DND-41 (cell line): ENCODE measurements at regions not wholly inside any gene's neighbourhood (a gene's known extent, or its start where the extent isn't known, plus 50 kb on each side); places are given as distances from the start of the nearest gene placed in this dataset.

Source experiments
- ATAC-seq: fragments of 200-7000 bp; cut with Tn5 transposase; 3 replicates; pipeline ENCODE4 v1.9.1; 2021; ENCODE audit warnings: low read depth; ENCODE audit not compliant: insufficient read depth
- DNase-seq: peaks from one replicate; pipeline ENCODE4 v3.0.0-alpha.2; 2020
- H2AFZ ChIP-seq: 2 replicates; pipeline ENCODE4 v1.6.0; 2012; ENCODE audit warnings: low read depth, low read length
- H3K27ac ChIP-seq: 2 replicates; pipeline ENCODE4 v1.5.1; 2012; ENCODE audit warnings: low read length, inconsistent platforms
- H3K27me3 ChIP-seq: fragments of 200-600 bp; sonication (generic); 2 replicates; pipeline ENCODE4 v1.6.0; 2012; ENCODE audit warnings: low read length, mild to moderate bottlenecking, inconsistent platforms; ENCODE audit not compliant: insufficient read depth, poor library complexity
- H3K36me3 ChIP-seq: 2 replicates; pipeline ENCODE4 v1.5.1; 2012; ENCODE audit warnings: low read length, inconsistent platforms; ENCODE audit not compliant: insufficient read depth
- H3K4me1 ChIP-seq: 2 replicates; pipeline ENCODE4 v1.5.1; 2012; ENCODE audit warnings: mild to moderate bottlenecking, low read length; ENCODE audit not compliant: insufficient read depth
- H3K4me2 ChIP-seq: 2 replicates; pipeline ENCODE4 v1.6.0; 2012; ENCODE audit warnings: mild to moderate bottlenecking, moderate library complexity, low read length, inconsistent platforms; ENCODE audit not compliant: insufficient read depth
- H3K4me3 ChIP-seq, 2 experiments: fragments of 200-600 bp in 1 of 2; shearing (Covaris generic) in 1 of 2; 2 replicates each; pipeline ENCODE4 v1.5.1; 2012 to 2016; ENCODE audit warnings: inconsistent platforms in 2 of 2, low read length in 2 of 2, mild to moderate bottlenecking in 2 of 2, low read depth in 1 of 2, moderate library complexity in 1 of 2
- H3K79me2 ChIP-seq: 2 replicates; pipeline ENCODE4 v1.6.0; 2012; ENCODE audit warnings: low read length, inconsistent platforms; ENCODE audit not compliant: insufficient read depth
- H3K9ac ChIP-seq: 2 replicates; pipeline ENCODE4 v1.6.0; 2012; ENCODE audit warnings: low read depth, mild to moderate bottlenecking, inconsistent platforms, low read length, moderate library complexity
- H3K9me3 ChIP-seq: 2 replicates; pipeline ENCODE4 v1.5.1; 2012; ENCODE audit warnings: low read length, moderate library complexity, mild to moderate bottlenecking, inconsistent platforms; ENCODE audit not compliant: insufficient read depth, severe bottlenecking
- H4K20me1 ChIP-seq: 2 replicates; pipeline ENCODE4 v1.6.0; 2012; ENCODE audit warnings: low read length; ENCODE audit not compliant: insufficient read depth
- EZH2 ChIP-seq: IDR thresholded peaks from 3 replicates; pipeline ENCODE4 v1.6.1; 2012; ENCODE audit warnings: borderline replicate concordance, low read depth, mild to moderate bottlenecking, moderate library complexity, low read length, inconsistent platforms; ENCODE audit not compliant: severe bottlenecking
- TF ChIP-seq, protein P1 (sequence below): IDR thresholded peaks from 2 replicates; pipeline ENCODE4 v1.5.1; 2012; ENCODE audit warnings: borderline replicate concordance, low read length, moderate library complexity, mild to moderate bottlenecking; ENCODE audit not compliant: poor library complexity, severe bottlenecking; ENCODE audit errors: extremely low read depth

DNA sequence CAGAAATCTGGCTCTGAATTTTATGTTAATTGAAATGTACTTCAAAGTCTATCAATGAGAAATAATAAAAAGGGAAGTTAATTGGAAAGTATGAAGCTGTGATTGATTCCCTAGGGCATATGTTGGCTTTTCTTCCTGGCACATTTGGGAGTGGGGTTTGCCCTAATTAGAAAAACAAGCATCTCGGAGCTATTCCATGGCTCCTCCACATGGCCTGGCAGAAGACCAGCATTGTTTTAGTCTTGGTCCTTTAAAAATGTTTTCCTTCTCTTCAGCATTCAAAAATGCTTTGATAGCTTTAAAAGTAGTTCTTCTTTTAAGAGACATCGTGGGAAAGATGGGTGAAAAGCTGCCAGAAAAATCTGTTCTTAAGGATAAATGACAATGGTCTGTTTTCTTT, 445.5 kb upstream of the PKDCC start:
- DNase-seq, result no peak
- Histone ChIP-seq H3K4me1 (no peaks in the 10 kb centered on the region), H4K20me1 (no peaks in the 10 kb centered on the region), H3K4me3 (no peak overlapping the region), H3K9ac (no peak overlapping the region), H3K27ac (no peak overlapping the region), H3K4me2 (no peak overlapping the region), H3K9me3 (no peaks in the 10 kb centered on the region), H3K79me2 (no peaks in the 10 kb centered on the region), H2AFZ (no peak overlapping the region), H3K27me3 (no peaks in the 10 kb centered on the region), H3K36me3 (no peaks in the 10 kb centered on the region)
- no peak for TF ChIP-seq EZH2
- TF ChIP-seq, protein P1, sequence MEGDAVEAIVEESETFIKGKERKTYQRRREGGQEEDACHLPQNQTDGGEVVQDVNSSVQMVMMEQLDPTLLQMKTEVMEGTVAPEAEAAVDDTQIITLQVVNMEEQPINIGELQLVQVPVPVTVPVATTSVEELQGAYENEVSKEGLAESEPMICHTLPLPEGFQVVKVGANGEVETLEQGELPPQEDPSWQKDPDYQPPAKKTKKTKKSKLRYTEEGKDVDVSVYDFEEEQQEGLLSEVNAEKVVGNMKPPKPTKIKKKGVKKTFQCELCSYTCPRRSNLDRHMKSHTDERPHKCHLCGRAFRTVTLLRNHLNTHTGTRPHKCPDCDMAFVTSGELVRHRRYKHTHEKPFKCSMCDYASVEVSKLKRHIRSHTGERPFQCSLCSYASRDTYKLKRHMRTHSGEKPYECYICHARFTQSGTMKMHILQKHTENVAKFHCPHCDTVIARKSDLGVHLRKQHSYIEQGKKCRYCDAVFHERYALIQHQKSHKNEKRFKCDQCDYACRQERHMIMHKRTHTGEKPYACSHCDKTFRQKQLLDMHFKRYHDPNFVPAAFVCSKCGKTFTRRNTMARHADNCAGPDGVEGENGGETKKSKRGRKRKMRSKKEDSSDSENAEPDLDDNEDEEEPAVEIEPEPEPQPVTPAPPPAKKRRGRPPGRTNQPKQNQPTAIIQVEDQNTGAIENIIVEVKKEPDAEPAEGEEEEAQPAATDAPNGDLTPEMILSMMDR, result no peak
- ATAC-seq, result no peak

DNA sequence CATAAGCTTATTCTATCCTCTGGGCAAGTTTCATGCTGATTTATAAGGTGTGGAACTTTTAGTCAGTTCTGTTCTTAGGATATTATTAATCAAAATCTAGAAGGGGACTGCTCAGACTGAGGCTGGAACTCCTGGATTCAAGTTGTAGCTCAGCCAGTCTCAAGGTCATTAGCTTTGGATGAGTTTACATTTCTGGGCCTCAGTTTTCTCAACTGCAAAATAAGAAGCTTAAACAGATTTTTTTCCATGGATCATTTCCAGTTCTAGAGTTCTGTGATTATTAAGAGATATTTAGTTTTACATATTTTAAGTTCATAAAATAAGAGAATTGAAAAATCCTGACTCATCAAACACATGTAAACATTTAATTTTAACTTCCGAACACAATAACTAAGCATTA, 442.5 kb upstream of the PKDCC start:
- no peak overlapping the region for H3K9ac ChIP-seq
- H4K20me1 ChIP-seq, result no peaks in the 10 kb centered on the region
- H3K27me3 ChIP-seq, result no peaks in the 10 kb centered on the region
- no peaks in the 10 kb centered on the region for H3K79me2 ChIP-seq
- no peaks in the 10 kb centered on the region for H3K4me1 ChIP-seq
- no peak overlapping the region for H3K4me2 ChIP-seq
- H3K27ac ChIP-seq, result no peak overlapping the region
- ATAC-seq, result no peak
- no peak for DNase-seq
- no peak overlapping the region for H3K4me3 ChIP-seq
- no peaks in the 10 kb centered on the region for H3K36me3 ChIP-seq
- H3K9me3 ChIP-seq, result no peaks in the 10 kb centered on the region
- TF ChIP-seq EZH2, result no peak
- TF ChIP-seq, protein P1, result no peak
- no peak overlapping the region for H2AFZ ChIP-seq

DNA sequence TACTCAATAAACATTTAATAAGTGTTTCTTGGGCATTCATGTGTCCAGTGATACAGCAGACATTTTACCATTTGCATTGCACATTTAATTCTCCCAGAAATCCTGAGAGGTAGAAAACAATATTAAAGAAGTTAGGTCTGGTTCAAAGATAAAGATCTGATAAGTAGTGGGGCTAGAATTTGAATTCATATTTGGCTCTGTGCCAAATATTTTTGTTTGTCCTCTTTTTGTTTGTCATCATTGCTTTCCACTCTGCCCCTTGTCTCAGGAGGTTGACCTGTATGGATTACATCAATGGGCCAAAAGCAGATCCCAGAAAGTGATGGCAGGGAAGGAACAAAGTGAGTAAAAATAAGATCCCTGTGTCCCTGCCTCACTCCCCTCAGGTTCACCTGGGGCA, 441.9 kb upstream of the PKDCC start:
- H3K4me2 ChIP-seq, result no peak overlapping the region
- no peaks in the 10 kb centered on the region for H3K27me3 ChIP-seq
- no peak overlapping the region for H3K4me3 ChIP-seq
- H3K36me3 ChIP-seq, result no peaks in the 10 kb centered on the region
- no peak overlapping the region for H3K9ac ChIP-seq
- DNase-seq (no peak), ATAC-seq (no peak)
- no peaks in the 10 kb centered on the region for H3K4me1 ChIP-seq
- TF ChIP-seq EZH2, result no peak
- TF ChIP-seq, protein P1, result no peak
- no peak overlapping the region for H2AFZ ChIP-seq
- no peak overlapping the region for H3K27ac ChIP-seq
- no peaks in the 10 kb centered on the region for H3K9me3 ChIP-seq
- H4K20me1 ChIP-seq, result no peaks in the 10 kb centered on the region
- no peaks in the 10 kb centered on the region for H3K79me2 ChIP-seq

DNA sequence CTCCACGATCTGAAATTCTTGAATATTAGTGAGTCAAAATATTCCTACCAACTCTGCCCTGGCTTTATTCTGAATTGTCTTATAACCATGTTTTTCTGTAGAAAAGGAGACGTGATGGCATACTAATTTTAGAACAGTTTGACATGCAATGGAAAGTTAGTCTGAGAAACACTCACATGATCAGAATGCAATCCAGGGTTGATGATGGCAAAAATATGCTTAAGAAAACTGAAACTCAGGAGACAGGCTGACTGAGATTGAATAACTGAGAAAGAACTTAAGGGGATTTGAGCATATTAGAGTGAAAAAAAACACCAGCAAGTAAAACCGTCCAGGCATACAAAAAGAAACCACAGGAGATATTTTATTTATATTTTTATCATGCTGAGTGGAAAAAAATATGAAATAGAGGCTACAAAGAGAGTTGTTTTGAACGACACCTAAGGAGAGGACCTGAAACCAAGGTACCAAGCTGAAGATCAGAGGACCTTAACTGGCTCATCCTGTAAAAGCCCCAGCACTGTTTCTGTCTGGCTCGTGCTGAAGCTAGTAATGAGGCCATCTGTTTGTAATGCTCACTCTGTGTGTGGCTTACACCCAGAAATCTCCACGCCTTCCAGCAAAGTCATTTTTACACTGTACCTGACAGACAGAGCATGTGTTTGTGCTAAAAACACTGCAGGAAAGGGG, 437.2 kb upstream of the PKDCC start:
- H3K36me3 ChIP-seq, result no peaks in the 10 kb centered on the region
- H3K27ac ChIP-seq, result no peak overlapping the region
- no peaks in the 10 kb centered on the region for H3K27me3 ChIP-seq
- ATAC-seq (no peak), DNase-seq (no peak)
- no peak overlapping the region for H2AFZ ChIP-seq
- no peak overlapping the region for H3K9ac ChIP-seq
- H3K4me1 ChIP-seq, result no peaks in the 10 kb centered on the region
- no peaks in the 10 kb centered on the region for H3K79me2 ChIP-seq
- no peaks in the 10 kb centered on the region for H3K9me3 ChIP-seq
- TF ChIP-seq, protein P1, result no peak
- no peak for TF ChIP-seq EZH2
- no peak overlapping the region for H3K4me2 ChIP-seq
- no peaks in the 10 kb centered on the region for H4K20me1 ChIP-seq
- H3K4me3 ChIP-seq, result no peak overlapping the region
